Prostate gland (tissue), 2 donors: ENCODE measurements at regions not wholly inside any gene's neighbourhood (a gene's known extent, or its start where the extent isn't known, plus 50 kb on each side); places are given as distances from the start of the nearest gene placed in this dataset.
A peak's percentile ranks its signal among the peaks of the same experiment; 100 is the strongest.
"Not testable (repeated sequence)": the region's sequence is repeated elsewhere in the genome, so short reads cannot be mapped to it uniquely, and the experiment has no call there.

Experiments
- CTCF ChIP-seq, 4 experiments: fragments of 200-600 bp in 2 of 4; fragments of 450-650 bp in 2 of 4; sonication (generic) in 2 of 4; IDR thresholded peaks; 1 replicate in 3 of 4; 2 replicates in 1 of 4; pipeline ENCODE4 v1.5.1; 2016 to 2019; ENCODE audit warnings: antibody characterized with exemption in 4 of 4, mild to moderate bottlenecking in 2 of 4, moderate library complexity in 2 of 4
- POLR2A ChIP-seq: fragments of 450-650 bp; IDR thresholded peaks from one replicate; pipeline ENCODE4 v1.6.1; 2016; ENCODE audit warnings: antibody characterized with exemption, mild to moderate bottlenecking
- POLR2AphosphoS5 ChIP-seq: sonication (generic); formaldehyde crosslinking; IDR thresholded peaks from one replicate; pipeline ENCODE4 v1.6.1; 2017; ENCODE audit warnings: antibody characterized with exemption

- TF ChIP-seq CTCF (IDR thresholded peaks at IDR 0.05); POLR2A: not testable (repeated sequence)
- TF ChIP-seq POLR2AphosphoS5, result peak; percentile 3
These were observed 273.5 kb upstream of the PLGLB1 start for GRCh38 chr2:87295135-87295534.
